K562 (cell line): ENCODE measurements at regions not wholly inside any gene's neighbourhood (a gene's known extent, or its start where the extent isn't known, plus 50 kb on each side); places are given as distances from the start of the nearest gene placed in this dataset.

Experiments used
- ATAC-seq: fragments of 200-7000 bp; cut with Tn5 transposase; 3 replicates; pipeline ENCODE4 v1.9.1; 2020; ENCODE audit warnings: moderate library complexity
- BruUV-seq: library from RNA; stranded (reverse); fragments of 400-500 nt; replicated peaks from 2 replicates; lab custom pipeline; 2021; lab: Mats Ljungman, UMichigan
- CTCF ChIA-PET: fragments of 300-600 bp; formaldehyde crosslinking; extraction: SDS; loops from one replicate; lab custom pipeline; 2021; ENCODE audit warnings: low intra/inter-chr PET ratio; lab: Yijun Ruan, JAX
- POLR2A ChIA-PET: fragments of 300-600, 350-650 bp; sonication (Branson Sonifier 250); formaldehyde crosslinking; extraction: SDS; loops from one replicate; lab custom pipeline; 2021; ENCODE audit warnings: antibody characterized with exemption, inconsistent platforms; lab: Yijun Ruan, JAX
- DNase-seq, 4 experiments: peaks; one replicate each; pipeline versions ENCODE4 v3.0.0 to v3.0.0-alpha.2; 2011 to 2018; ENCODE audit warnings: low spot score in 3 of 4, mixed read lengths in 3 of 4; ENCODE audit errors: extremely low read depth in 1 of 4
- FAIRE-seq: peaks from 2 replicates; lab custom pipeline; 2011; peaks lifted over from hg19 to GRCh38; lab: Jason Lieb, UNC
- H2AFZ ChIP-seq: 2 replicates; pipeline ENCODE4 v1.6.0; 2011; ENCODE audit warnings: low read depth, low read length, control low read depth, inconsistent platforms
- H3K27ac ChIP-seq: fragments of 200-600 bp; 3 replicates; pipeline ENCODE4 v1.8.0; 2011; ENCODE audit warnings: low read depth, mild to moderate bottlenecking, control low read depth, inconsistent platforms, low read length, moderate library complexity, mixed read lengths; ENCODE audit errors: extremely low read depth
- H3K27me3 ChIP-seq, 2 experiments: fragments of 300-600 bp in 1 of 2; 2 replicates in 1 of 2; 3 replicates in 1 of 2; pipeline versions ENCODE4 v1.6.0 to v1.8.0; 2011; ENCODE audit warnings: inconsistent platforms in 2 of 2, low read length in 2 of 2, mild to moderate bottlenecking in 1 of 2, mixed read lengths in 1 of 2, moderate library complexity in 1 of 2; ENCODE audit not compliant: control insufficient read depth in 2 of 2, insufficient read depth in 2 of 2
- H3K36me3 ChIP-seq: fragments of 300-600 bp; 3 replicates; pipeline ENCODE4 v1.8.0; 2011; ENCODE audit warnings: mild to moderate bottlenecking, low read length, inconsistent platforms; ENCODE audit not compliant: control insufficient read depth, insufficient read depth
- H3K4me1 ChIP-seq, 2 experiments: fragments of 200-600 bp in 1 of 2; replicated peaks in 1 of 2; 2 replicates in 1 of 2; 3 replicates in 1 of 2; pipeline versions ENCODE4 v1.5.1 to v1.8.0; 2011; ENCODE audit warnings: inconsistent platforms in 2 of 2, low read length in 2 of 2, mild to moderate bottlenecking in 1 of 2, mixed read lengths in 1 of 2, moderate library complexity in 1 of 2; ENCODE audit not compliant: control insufficient read depth in 2 of 2, insufficient read depth in 2 of 2
- H3K4me2 ChIP-seq: 2 replicates; pipeline ENCODE4 v1.6.1; 2011; ENCODE audit warnings: low read length, control low read depth, inconsistent platforms, mixed read lengths; ENCODE audit not compliant: insufficient read depth
- H3K4me3 ChIP-seq: fragments of 200-600 bp; sonication (generic), shearing (Covaris generic); 2 replicates; pipeline ENCODE4 v1.5.1; 2016; ENCODE audit warnings: control low read depth, inconsistent platforms
- H3K79me2 ChIP-seq: fragments of 200-600 bp; 3 replicates; pipeline ENCODE4 v1.8.0; 2011; ENCODE audit warnings: low read length, inconsistent platforms; ENCODE audit not compliant: control insufficient read depth, insufficient read depth
- H3K9ac ChIP-seq, 2 experiments: 2 replicates each; pipeline versions ENCODE4 v1.6.0 to v1.6.1; 2011; ENCODE audit warnings: low read depth in 2 of 2, low read length in 2 of 2, control low read depth in 1 of 2, inconsistent platforms in 1 of 2, mild to moderate bottlenecking in 1 of 2, mixed read lengths in 1 of 2; ENCODE audit not compliant: insufficient read depth in 1 of 2
- H3K9me1 ChIP-seq: one replicate; pipeline ENCODE4 v1.6.0; 2011; ENCODE audit warnings: inconsistent platforms, mild to moderate bottlenecking, low read length, moderate library complexity; ENCODE audit not compliant: control insufficient read depth, insufficient read depth
- H3K9me3 ChIP-seq: replicated peaks from 2 replicates; pipeline ENCODE4 v1.5.1; 2011; ENCODE audit warnings: low read depth, low read length, inconsistent platforms; ENCODE audit not compliant: control insufficient read depth, insufficient read depth
- H4K20me1 ChIP-seq: replicated peaks from 2 replicates; pipeline ENCODE4 v1.6.1; 2011; ENCODE audit warnings: low read length, inconsistent platforms, mixed read lengths; ENCODE audit not compliant: control insufficient read depth, insufficient read depth
- ARHGAP35 ChIP-seq: fragments of 450-650 bp; IDR thresholded peaks from 2 replicates; pipeline ENCODE4 v1.6.1; 2018; ENCODE audit not compliant: partially characterized antibody
- BCL6 ChIP-seq: fragments of 250-450 bp; sonication (Bioruptor Pico); IDR thresholded peaks from 2 replicates; pipeline ENCODE4 v1.4.0; 2020
- DDX20 ChIP-seq: fragments of 450-650 bp; IDR thresholded peaks from 2 replicates; pipeline ENCODE4 v1.6.1; 2016; ENCODE audit warnings: missing genetic modification characterization, low read depth, mild to moderate bottlenecking, missing compliant biosample characterization, moderate library complexity
- ELF4 ChIP-seq: fragments of 450-650 bp; formaldehyde crosslinking; IDR thresholded peaks from 2 replicates; pipeline ENCODE4 v1.4.0; 2022; ENCODE audit warnings: missing genetic modification characterization
- ILF3 ChIP-seq: fragments of 450-650 bp; IDR thresholded peaks from 2 replicates; pipeline ENCODE4 v1.6.1; 2018; ENCODE audit warnings: antibody characterized with exemption, mild to moderate bottlenecking, moderate library complexity, borderline replicate concordance
- ILK ChIP-seq: fragments of 450-650 bp; IDR thresholded peaks from 2 replicates; pipeline ENCODE4 v1.6.1; 2016; ENCODE audit warnings: missing genetic modification characterization, low read depth, mild to moderate bottlenecking, missing compliant biosample characterization, moderate library complexity, borderline replicate concordance
- MXI1 ChIP-seq: IDR thresholded peaks from 2 replicates; pipeline ENCODE4 v1.6.1; 2011; ENCODE audit warnings: low read depth, mild to moderate bottlenecking, improper control_type of control experiment, low read length
- NRF1 ChIP-seq, 2 experiments: fragments of 450-650 bp; IDR thresholded peaks in 1 of 2; conservative IDR thresholded peaks in 1 of 2; 2 replicates each; pipeline ENCODE4 v1.6.1; 2014; ENCODE audit warnings: mild to moderate bottlenecking in 2 of 2
- SMARCA4 ChIP-seq: fragments of 450-650 bp; IDR thresholded peaks from 2 replicates; pipeline ENCODE4 v1.6.1; 2016
- ZNF780A ChIP-seq: fragments of 250-450 bp; sonication (Bioruptor Pico); IDR thresholded peaks from 2 replicates; pipeline ENCODE4 v1.5.0; 2021; ENCODE audit warnings: mild to moderate bottlenecking
- WGBS: fragments of 100-300 bp; shearing (Covaris generic); methylation state at CpG from one replicate; pipeline ENCODE4 v1.1.6; 2016; ENCODE audit warnings: low coverage, mixed read lengths; ENCODE audit not compliant: insufficient coverage; ENCODE audit errors: missing lambda C conversion rate; 5-methylcytosine and 5-hydroxymethylcytosine counted together
- in situ Hi-C: fragments of 300-500 bp; cut with MboI; formaldehyde crosslinking; loops from 4 replicates; pipeline ENCODE4 v1.15.0; 2018; ENCODE audit warnings: inconsistent platforms, mixed read lengths
- intact Hi-C: fragments of 100-400 bp; cut with micrococcal nuclease; formaldehyde crosslinking; loops from 2 replicates; pipeline ENCODE4 v1.14.2; 2022
- TF ChIP-seq, protein P1 (sequence below), 2 experiments: fragments of 200-800 bp in 1 of 2; sonication (Bioruptor generic) in 1 of 2; sonication (generic) in 1 of 2; formaldehyde crosslinking in 1 of 2; IDR thresholded peaks in 1 of 2; conservative IDR thresholded peaks in 1 of 2; 2 replicates each; pipeline versions ENCODE4 v1.5.0 to v1.6.1; 2016 to 2020; ENCODE audit warnings: missing compliant biosample characterization in 1 of 2, missing genetic modification characterization in 1 of 2, missing genetic modification reagents in 1 of 2

DNA sequence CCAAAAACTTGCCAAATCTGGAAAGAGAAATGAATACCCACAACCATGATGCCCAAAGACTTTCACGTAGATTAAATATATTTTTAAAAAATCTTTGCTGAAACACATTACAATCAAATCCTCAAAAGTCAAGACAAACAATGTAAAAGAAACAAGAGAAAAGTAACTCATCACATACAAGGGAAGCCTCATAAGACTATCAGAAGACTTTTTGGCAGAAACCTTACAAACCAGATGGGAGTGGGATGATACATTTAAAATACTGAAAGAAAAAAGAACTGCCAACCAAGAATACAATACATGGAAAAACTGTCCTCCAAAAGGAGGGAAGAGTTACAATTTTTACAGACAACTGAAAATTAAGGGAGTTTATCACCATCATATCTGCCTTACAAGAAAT, 319.0 kb upstream of the INTU start:
- Histone ChIP-seq H3K27me3 (no peaks in the 10 kb centered on the region), H3K36me3 (no peaks in the 10 kb centered on the region), H3K9me1 (no peaks in the 10 kb centered on the region), H3K4me3 (no peak overlapping the region), H3K27ac (no peak overlapping the region), H2AFZ (no peak overlapping the region), H3K79me2 (no peaks in the 10 kb centered on the region), H3K4me1 (no peaks in the 10 kb centered on the region; a peak in 1 of 5 replicates), H3K9me3 (no peaks in the 10 kb centered on the region), H4K20me1 (no peaks in the 10 kb centered on the region), H3K4me2 (no peak overlapping the region), H3K9ac (no peak overlapping the region)
- POLR2A ChIA-PET: no interaction called here
- no peak for FAIRE-seq
- no peak for ATAC-seq
- intact Hi-C loops (no loop called here), in situ Hi-C loops (no loop called here)
- no TSS peak for BruUV-seq
- DNase-seq: no peak
- WGBS: 0% methylated on average over 1 of the region's 1 CpG
- TF ChIP-seq MXI1 (no peak), ZNF780A (CRISPR knock-in tag) (no peak), ILF3 (no peak), ARHGAP35 (no peak), NRF1 (conservative IDR thresholded peaks at IDR 0.05 in 1 of 2, IDR thresholded peaks at IDR 0.05 in 1 of 2) (no peak), DDX20 (no peak), SMARCA4 (no peak), ILK (tag) (no peak), ELF4 (CRISPR knock-in tag) (no peak), BCL6 (CRISPR knock-in tag) (no peak)
- TF ChIP-seq, protein P1, sequence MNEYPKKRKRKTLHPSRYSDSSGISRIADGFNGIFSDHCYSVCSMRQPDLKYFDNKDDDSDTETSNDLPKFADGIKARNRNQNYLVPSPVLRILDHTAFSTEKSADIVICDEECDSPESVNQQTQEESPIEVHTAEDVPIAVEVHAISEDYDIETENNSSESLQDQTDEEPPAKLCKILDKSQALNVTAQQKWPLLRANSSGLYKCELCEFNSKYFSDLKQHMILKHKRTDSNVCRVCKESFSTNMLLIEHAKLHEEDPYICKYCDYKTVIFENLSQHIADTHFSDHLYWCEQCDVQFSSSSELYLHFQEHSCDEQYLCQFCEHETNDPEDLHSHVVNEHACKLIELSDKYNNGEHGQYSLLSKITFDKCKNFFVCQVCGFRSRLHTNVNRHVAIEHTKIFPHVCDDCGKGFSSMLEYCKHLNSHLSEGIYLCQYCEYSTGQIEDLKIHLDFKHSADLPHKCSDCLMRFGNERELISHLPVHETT (CRISPR knock-in tag; conservative IDR thresholded peaks at IDR 0.05 in 1 of 2, IDR thresholded peaks at IDR 0.05 in 1 of 2): no peak
- CTCF ChIA-PET: no interaction called here
